SJSA1 (cell line): ENCODE measurements at regions not wholly inside any gene's neighbourhood (a gene's known extent, or its start where the extent isn't known, plus 50 kb on each side); places are given as distances from the start of the nearest gene placed in this dataset.

Source experiments
- DNase-seq, 2 experiments: peaks; one replicate each; pipeline ENCODE4 v3.0.0-alpha.2; 2015 to 2020; ENCODE audit warnings: low spot score in 2 of 2, low read depth in 1 of 2
- H3K27ac ChIP-seq: fragments of 250-450 bp; sonication (Bioruptor Pico); 2 replicates; pipeline ENCODE4 v1.5.1; 2020; ENCODE audit warnings: mild to moderate bottlenecking, moderate library complexity
- H3K27me3 ChIP-seq: fragments of 250-450 bp; sonication (Bioruptor Pico); replicated peaks from 2 replicates; pipeline ENCODE4 v1.5.1; 2020; ENCODE audit warnings: mild to moderate bottlenecking, moderate library complexity
- H3K36me3 ChIP-seq: fragments of 250-450 bp; sonication (Bioruptor Pico); 2 replicates; pipeline ENCODE4 v1.5.1; 2020; ENCODE audit warnings: mild to moderate bottlenecking
- H3K4me1 ChIP-seq: fragments of 250-450 bp; sonication (Bioruptor Pico); replicated peaks from 2 replicates; pipeline ENCODE4 v1.6.1; 2021; ENCODE audit warnings: mild to moderate bottlenecking
- H3K4me3 ChIP-seq: fragments of 250-450 bp; sonication (Bioruptor Pico); 2 replicates; pipeline ENCODE4 v1.5.1; 2020; ENCODE audit warnings: mild to moderate bottlenecking
- H3K9me3 ChIP-seq: fragments of 250-450 bp; sonication (Bioruptor Pico); replicated peaks from 2 replicates; pipeline ENCODE4 v1.5.1; 2020; ENCODE audit warnings: mild to moderate bottlenecking

- DNase-seq: no peak
- Histone ChIP-seq H3K9me3 (no peaks in the 10 kb centered on the region), H3K4me3 (no peak overlapping the region), H3K27ac (no peak overlapping the region), H3K36me3 (no peaks in the 10 kb centered on the region), H3K4me1 (0 out of 2 replicates have a peak, but pooled peaks cover 3% of the 10 kb centered on the region), H3K27me3 (no peaks in the 10 kb centered on the region)
Observed at GRCh38 chr5:93805616-93806379, 64.4 kb upstream of the POU5F2 start.

GRCh38 chr5:93800988-93801811, 59.8 kb upstream of the POU5F2 start:
- Histone ChIP-seq H3K9me3 (no peaks in the 10 kb centered on the region), H3K4me1 (0 out of 2 replicates have a peak, but pooled peaks cover 3% of the 10 kb centered on the region), H3K27ac (no peak overlapping the region), H3K27me3 (no peaks in the 10 kb centered on the region), H3K36me3 (no peaks in the 10 kb centered on the region), H3K4me3 (no peak overlapping the region)
- DNase-seq: peak in 1 of 2 experiments; percentile 42

GRCh38 chr5:93794954-93795353, 53.6 kb upstream of the POU5F2 start:
- Histone ChIP-seq H3K27ac (no peak overlapping the region), H3K9me3 (no peaks in the 10 kb centered on the region), H3K4me3 (no peak overlapping the region), H3K36me3 (no peaks in the 10 kb centered on the region), H3K27me3 (no peaks in the 10 kb centered on the region), H3K4me1 (no peaks in the 10 kb centered on the region)
- no peak for DNase-seq

DNA sequence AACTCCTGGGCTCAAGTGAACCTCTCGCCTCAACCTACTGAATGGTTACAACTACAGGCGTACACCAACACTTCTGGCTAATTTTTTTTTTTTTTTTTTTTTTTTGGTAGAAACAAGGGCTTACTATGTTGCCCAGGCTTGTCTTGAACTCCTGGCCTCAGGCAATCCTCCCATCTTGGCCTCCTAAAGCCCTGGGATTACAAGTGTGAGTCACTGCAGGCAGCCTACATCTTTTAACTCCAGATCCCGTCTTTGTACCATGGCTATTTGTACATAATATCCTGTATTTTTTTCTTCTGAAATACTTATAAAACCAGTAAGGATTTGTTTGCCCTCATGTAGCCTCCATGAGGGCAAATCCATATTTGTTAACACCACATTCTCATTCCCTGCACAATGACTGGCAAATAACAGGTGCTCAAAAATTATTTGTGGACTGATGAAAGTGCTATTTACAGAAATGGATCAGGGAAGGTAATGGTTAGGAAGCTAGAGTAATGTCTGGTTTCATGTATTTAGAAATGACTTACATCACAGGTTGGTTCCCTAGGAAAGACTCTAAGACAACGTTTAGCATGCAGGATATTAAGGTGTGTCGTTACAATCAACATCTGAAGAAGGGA, 51.9 kb upstream of the POU5F2 start:
- Histone ChIP-seq H3K4me3 (no peak overlapping the region), H3K36me3 (no peaks in the 10 kb centered on the region)

DNA sequence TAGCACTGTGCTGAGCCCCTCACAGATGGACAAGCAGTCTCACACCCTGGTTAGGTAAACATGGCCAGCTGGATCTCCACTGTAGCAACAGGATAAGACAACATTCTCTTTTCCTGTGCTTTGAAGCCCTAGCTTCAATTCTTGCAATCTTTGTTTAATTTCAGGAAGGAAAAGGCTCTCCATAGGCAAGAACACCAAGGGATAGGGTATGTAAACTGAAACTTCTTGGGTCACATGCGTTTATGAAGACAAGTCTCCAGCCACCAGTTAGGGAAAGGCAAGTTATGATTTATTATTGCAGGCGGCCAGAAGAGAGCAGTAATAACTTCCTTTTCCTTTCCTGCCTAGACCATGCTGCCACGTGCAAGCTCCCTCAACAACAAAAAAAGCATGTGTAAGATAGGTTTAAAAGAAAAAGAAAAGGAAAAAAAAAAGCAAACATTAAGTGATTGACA, 50.1 kb upstream of the POU5F2 start:
- no peaks in the 10 kb centered on the region for H3K36me3 ChIP-seq
- H3K9me3 ChIP-seq: no peaks in the 10 kb centered on the region
- no peak overlapping the region for H3K4me3 ChIP-seq
- H3K4me1 ChIP-seq: peaks cover 3% of the 10 kb centered on the region; the same call in 1 of the 2 replicates
- no peak overlapping the region for H3K27ac ChIP-seq
- DNase-seq: no peak
- no peaks in the 10 kb centered on the region for H3K27me3 ChIP-seq

More for the DNA sequence above, 51.9 kb upstream of the POU5F2 start:
- no peaks in the 10 kb centered on the region for H3K27me3 ChIP-seq
- H3K27ac ChIP-seq: no peak overlapping the region
- peaks cover 3% of the 10 kb centered on the region; the same call in 1 of the 2 replicates for H3K4me1 ChIP-seq
- DNase-seq: no peak
- no peaks in the 10 kb centered on the region for H3K9me3 ChIP-seq
